GM18502 (cell line): ENCODE measurements at regions not wholly inside any gene's neighbourhood (a gene's known extent, or its start where the extent isn't known, plus 50 kb on each side); places are given as distances from the start of the nearest gene placed in this dataset.
"Not testable (repeated sequence)": the region's sequence is repeated elsewhere in the genome, so short reads cannot be mapped to it uniquely, and the experiment has no call there.

ENCODE experiments used
- ATAC-seq: cut with Tn5 transposase; IDR thresholded peaks from one replicate; pipeline ENCODE4 v1.9.1; 2021; ENCODE audit warnings: mild to moderate bottlenecking; ENCODE audit not compliant: unreplicated experiment, poor library complexity

DNA sequence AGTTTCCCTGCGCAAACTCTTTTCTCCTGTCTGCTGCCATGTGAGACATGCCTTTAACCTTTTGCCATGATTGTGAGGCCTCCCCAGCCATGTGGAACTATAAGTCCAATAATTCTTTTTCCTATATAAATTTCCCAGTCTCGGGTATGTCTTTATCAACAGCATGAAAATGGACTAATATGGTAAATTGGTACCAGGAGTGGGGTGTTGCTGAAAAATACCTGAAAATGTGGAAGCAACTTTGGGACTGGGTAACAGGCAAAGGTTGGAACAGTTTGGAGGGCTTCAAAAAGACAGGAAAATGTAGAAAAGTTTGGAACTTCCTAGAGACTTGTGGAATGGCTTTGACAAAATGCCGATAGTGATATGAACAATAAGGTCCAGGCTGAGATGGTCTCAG is 578.9 kb upstream of the CYLC2 start:
- ATAC-seq, result not testable (repeated sequence)

DNA sequence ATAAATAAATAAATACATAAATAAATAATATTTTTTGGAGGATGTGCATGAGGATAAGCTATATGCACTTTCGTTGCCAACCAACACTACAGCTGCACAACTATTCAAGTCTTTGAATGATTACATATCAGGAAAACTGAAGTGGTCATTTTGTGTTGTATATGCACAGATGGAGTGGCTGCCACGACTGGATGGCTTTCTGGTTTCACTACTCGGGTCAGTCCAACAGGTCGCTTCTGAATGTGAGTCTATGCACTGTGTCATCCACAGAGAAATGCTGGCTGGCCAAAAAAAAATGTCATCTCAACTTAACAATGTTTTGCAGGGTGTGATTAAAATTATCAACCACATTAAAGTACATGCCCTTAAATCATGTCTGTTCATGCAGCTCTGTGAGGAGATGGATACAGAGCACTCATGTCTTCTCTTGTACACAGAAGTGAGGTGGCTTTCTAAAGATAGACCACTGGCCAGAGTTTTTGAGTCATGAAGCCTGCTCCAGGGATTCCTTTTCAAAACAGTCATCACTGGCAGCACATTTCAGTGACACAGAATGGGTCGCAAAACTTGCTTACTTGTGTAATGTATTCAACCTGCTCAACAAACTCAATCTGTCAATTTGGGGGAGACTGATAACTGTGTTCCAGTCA is 589.8 kb upstream of the CYLC2 start:
- ATAC-seq, result no peak

DNA sequence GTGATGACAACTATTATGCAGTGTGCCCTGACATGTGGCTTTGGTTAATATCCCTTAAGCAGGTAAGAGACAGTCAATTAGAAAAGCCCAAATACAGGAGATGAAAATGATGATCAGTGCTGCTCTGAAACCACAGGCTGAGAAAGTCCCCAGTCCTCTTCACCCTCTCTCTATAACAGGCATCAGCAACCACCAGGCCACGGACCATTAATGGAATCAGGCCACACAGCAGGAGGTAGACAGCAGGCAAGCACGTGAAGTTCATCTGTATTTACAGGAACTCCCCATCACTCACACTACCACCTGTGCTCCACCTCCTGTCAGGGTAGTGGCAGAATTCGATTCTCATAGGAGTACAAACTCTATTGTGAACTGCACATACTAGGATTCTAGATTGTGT is 591.6 kb upstream of the CYLC2 start:
- ATAC-seq, result no peak

DNA sequence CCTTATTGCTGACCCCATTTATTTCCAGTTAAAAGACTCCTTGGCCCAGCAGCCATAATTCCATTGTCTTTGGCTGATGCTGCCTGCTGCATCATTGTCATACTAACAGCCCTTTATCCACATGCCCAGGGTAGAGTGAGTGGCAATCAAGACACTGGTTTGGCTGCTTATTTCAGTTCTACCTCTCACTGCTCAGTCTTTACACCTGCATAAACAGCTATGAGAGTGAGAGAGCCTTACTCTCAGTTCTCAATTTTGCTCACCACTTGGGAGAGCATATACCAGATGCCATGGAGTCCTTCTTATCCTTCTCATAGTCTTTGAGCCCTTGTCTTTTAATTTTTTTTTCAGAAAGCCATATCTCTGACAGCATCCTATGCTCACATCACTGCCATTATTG is 596.9 kb upstream of the CYLC2 start:
- ATAC-seq, result no peak

DNA sequence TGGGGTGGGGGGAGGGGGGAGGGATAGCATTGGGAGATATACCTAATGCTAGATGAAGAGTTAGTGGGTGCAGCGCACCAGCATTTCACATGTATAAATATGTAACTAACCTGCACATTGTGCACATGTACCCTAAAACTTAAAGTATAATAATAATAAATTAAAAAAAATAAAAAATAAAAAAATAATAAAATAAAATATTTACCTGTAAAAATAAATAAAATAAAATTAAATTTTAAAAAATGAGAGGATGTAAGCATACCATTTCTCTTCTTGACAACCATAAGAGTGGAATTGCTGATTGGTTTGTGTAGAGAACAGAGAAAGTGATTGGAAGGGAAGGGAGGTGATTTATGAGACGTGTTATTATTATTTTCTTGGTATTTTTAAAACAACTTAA is 609.5 kb upstream of the CYLC2 start:
- not testable (repeated sequence) for ATAC-seq

DNA sequence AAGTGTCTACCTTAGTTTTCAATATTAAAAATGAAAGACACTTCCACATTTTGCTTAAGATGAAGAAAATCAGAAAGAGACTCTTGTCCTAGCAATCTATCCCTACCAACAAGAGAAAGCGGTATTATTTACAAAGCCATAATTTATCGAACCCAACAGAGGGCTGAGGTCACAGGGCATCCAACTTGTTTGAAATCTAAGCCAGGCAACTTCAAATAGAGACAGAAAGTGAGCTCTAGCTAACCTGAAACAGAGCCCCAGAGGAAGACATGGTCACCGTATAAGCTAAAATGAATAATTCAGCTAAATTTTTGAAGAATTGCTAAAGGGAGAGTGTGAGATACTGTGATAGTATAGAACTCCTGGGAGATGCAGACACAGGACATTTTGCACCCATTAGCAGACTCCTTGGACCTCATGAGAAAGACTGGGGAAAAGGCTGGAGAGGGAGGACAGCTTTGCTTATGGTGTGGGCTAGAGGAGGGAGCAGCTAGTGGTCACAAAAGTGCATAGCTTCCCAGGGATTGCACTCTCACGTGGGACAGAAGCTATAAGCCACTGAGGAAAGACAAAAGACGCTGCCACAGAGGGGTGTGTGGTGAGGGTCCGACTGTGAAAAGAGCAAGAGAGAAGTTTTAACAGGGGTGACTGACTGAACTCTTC is 624.2 kb upstream of the GRIN3A start:
- ATAC-seq, result no peak

DNA sequence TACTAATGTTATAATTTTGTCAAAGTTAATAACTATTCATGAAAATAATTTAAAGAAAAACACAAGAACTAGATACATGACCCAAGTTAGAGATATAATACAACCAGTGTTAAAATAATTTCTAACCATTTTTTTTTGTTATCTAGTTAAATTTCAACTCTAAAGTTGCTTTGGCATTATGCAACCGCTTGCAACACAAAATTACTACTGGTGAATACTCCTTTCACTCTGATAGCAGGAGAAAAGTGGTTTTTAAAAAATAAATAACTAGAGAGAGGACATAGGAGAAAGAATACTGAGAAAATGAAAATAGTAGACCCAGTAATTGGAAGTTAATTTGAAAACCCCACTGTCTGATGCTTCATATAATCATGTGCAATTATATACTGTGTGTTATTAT is 622.4 kb upstream of the GRIN3A start:
- ATAC-seq, result no peak

DNA sequence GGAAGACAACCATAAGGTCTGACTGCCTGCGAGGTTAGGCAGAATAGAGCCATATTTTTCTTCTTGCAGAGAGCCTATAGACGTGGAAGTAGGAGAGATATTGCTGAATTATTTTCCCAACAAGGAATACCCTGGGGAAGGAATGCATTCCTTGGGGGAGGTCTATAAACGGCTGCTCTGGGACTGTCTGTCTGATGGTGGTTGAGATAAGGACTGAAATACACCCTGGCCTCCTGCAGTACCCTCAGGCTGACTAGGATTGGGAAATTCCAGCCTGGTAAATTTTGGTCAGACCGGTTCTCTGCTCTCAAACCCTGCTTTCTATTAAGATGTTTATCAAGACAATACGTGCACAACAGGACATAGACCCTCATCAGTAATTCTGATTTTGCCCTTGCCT is 617.5 kb upstream of the GRIN3A start:
- no peak for ATAC-seq

DNA sequence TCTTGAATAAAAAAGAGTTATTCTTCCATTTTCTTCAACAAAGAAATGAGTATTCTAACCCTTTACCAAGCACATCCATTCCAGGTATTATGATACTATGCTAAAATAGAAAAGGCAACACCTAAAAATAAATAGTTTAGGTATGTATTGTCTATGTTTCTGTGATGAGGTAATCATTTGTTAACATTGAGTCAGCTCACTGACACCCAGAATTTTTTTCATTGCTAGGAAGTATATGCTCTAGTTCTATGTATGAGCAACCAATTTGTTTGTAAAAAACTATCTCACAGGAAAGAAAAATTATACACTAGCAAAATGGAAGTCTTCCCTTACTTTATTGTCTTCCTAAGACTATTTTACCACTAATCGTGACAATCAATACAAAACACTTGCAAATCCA is 615.6 kb upstream of the GRIN3A start:
- no peak for ATAC-seq

DNA sequence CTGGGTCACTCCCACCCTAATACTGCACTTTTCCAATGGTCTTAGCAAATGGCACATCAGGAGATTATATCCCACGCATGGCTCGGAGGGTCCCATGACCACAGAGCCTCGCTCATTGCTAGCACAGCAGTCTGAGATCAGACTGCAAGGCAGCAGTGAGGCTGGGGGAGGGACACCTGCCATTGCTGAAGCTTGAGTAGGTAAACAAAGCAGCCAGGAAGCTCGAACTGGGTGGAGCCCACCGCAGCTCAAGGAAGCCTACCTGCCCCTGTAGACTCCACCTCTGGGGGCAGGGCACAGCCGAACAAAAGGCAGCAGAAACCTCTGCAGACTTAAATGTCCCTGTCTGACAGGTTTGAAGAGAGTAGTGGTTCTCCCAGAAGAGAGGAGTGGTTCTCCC is 599.0 kb upstream of the GRIN3A start:
- not testable (repeated sequence) for ATAC-seq

DNA sequence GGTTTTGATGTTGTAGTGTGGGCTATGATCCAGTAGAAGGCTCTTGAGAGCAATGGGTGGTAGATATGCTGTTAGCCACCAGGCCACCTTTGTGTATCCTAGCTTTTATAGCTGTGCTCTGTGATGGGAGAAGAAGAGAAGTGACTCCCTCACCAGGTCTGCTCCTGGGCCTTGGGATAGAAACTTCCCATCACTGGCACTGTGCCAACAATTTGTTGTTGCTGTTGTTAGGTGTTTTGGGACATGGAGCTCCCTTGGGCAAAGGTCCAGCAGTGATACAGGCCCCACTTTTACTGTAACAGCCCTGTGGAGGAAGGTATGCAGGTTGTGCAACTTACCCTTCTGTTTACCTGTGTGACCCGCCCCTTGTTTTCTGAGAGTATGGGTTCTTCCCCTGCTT is 570.9 kb upstream of the GRIN3A start:
- no peak for ATAC-seq

DNA sequence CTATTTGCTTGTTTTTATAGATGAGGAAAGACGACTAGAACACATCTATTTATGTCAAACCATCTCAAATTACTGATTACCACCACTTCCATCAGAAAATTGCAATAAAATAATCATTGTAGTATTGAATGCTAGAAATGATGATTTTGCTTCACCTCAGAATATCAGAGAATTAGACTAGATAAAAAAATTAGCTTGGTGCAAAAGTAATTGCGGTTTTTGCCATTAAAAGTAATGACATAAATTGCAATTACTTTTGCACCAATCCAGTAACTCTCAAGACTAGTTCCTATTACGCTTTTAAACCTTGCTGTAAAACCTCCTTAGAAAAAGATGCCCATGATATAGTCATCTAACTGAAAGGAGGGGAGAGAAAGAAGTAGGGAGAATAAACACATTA is 556.7 kb upstream of the GRIN3A start:
- no peak for ATAC-seq

DNA sequence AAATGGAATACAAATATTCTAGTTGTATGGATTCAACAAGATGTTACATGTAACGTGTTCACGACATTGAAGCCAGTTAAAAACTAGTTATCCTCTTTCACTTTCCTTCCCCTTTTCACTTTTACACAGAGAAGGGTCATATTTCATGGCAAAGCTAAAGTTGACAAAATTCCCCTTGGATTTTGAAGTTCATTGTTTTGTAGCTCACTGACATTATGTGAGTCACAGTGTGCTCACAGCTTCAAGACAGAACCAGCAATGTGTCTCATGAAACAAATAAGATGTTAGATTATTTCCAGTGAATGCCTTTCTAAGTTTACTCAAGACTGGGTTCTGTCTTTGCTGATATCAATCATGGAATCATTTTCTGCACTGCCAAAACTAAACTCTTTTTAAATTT is 535.5 kb upstream of the GRIN3A start:
- no peak for ATAC-seq

DNA sequence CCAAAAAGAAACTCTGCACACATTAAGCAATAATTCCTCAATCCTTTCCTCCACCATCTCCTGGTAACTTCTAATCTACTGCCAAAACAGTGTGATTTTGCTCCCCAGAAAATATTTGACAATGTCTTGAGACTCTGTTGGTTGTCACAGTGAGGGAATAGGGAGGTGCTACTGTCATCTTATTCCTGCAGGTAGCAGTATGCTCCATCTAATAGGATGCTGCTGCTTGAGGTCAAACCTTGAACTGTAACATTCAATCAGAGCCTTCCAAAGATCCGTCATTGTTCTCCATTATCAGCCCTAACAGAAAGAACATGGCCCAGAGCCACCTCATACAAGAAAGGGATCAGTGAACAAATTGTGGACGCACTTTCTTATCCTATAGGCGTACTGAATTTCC is 514.7 kb upstream of the GRIN3A start:
- ATAC-seq, result no peak

DNA sequence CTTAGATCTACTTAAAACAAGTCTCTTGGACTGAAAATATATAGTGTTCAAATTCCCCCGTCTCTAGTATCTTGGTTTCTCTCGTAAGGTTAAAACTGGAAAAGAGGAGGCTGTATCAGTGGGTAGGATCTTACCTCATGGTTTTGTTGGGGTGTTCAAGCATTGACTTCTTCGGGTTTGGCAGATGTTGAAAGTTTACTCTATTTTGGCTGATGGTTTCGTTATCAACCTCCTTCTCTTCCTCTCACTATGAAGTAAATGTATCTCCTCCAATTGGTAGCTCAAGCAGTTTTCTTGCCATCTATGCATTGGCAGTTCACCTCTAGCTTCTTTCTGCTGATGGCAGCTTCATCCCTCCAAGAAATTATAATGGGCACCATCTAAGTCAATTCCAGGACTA is 506.5 kb upstream of the GRIN3A start:
- no peak for ATAC-seq

DNA sequence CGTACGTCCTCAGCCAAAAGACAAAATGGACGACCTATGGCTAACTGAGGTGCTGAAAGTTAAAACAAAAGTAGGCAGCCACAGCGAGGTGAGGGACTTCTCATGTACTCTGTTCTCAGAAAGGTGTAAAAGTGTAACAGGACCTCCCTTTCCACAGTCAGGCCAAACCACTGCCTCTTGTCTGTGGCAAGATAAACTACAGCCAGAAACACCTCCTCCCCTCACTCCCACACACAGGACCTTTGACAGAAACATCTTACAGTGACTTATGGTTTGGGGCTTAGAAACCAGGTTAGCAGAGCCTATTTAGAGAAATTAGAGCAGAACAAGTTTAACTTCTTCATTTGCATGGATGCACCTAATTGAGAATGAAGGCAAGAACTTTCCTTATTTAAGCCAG is 499.1 kb upstream of the GRIN3A start:
- ATAC-seq, result no peak

DNA sequence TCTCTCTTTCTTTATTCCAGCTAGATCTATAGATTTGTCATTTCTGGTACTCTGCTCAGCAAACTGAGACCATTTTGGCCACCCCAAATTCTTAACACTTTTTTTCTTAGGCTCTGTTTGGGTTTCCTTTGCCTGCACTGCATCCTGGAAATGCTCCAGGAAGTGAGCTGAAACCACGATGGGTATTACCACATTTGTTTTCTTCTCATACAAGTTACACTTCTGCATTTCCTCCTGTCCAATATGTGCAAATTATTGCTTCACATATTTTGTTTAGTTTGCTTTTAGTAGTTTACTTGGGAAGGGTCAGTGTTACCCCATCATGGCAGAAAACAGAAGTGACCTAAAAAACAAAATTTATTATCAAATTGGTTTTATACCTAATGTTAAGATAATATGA is 498.6 kb upstream of the GRIN3A start:
- ATAC-seq, result no peak

DNA sequence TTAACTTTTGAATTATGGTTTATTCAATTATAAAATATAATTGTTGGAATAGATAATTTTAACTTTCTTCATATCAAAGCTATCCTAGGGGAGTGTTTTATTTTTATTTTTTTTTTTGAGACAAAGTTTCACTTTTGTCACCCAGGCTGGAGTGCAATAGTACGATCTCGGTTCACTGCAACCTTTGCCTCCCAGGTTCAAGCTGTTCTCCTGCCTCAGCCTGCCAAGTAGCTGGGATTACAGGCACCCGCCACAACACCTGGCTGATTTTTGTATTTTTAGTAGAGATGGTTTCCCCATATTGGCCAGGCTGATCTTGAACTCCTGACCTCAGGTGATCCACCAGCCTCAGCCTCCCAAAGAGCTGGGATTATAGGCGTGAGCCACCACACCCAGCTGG is 489.0 kb upstream of the GRIN3A start:
- not testable (repeated sequence) for ATAC-seq

DNA sequence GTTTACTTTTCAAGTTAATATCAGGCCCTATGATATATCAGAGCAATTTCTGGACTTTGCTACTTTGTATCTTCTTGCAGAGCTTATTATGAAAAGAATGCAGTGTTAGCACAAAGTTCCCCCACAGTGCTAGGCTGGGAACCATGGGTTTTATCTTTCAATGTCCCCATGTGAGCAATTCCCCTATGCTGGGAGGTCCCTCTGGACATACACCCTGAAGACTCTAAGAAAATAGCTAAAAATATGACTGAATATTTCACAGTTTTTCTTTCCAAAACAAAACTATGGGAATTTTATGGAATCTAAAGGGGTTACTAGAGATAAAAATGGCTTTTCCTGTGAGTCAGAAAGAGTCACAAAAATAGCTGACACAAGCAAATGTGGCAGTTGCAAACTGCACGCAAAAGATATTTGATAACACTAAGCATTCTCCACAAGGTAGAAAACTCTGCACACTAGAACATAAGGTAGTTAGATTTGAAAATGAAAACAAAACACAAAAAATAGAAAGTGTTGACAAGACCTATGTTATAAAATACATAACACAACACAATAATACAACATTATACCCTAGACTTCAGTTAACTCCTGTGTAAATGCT is 487.5 kb upstream of the GRIN3A start:
- ATAC-seq, result no peak

DNA sequence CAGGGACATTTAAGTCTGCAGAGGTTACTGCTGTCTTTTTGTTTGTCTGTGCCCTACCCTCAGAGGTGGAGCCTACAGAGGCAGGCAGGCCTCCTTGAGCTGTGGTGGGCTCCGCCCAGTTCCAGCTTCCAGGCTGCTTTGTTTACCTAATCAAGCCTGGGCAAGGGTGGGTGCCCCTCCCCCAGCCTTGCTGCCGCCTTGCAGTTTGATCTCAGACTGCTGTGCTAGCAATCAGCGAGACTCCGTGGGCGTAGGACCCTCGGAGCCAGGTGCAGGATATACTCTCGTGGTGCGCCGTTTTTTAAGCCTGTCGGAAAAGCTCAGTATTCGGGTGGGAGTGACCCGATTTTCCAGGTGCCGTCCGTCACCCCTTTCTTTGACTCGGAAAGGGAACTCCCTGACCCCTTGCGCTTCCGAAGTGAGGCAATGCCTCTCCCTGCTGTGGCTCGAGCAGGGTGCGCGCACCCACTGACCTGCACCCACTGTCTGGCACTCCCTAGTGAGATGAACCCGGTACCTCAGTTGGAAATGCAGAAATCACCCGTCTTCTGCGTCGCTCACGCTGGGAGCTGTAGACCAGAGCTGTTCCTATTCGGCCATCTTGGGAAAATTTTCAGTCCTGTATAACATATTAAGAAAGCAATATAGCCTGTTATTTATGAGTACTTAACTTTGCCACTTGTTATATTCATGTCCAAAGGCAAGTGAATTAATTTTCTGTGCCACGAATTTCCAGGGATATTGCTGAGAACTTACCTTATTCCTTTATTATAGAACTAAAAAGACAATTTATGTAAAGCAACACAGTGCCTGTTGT is 485.1 kb upstream of the GRIN3A start:
- not testable (repeated sequence) for ATAC-seq

DNA sequence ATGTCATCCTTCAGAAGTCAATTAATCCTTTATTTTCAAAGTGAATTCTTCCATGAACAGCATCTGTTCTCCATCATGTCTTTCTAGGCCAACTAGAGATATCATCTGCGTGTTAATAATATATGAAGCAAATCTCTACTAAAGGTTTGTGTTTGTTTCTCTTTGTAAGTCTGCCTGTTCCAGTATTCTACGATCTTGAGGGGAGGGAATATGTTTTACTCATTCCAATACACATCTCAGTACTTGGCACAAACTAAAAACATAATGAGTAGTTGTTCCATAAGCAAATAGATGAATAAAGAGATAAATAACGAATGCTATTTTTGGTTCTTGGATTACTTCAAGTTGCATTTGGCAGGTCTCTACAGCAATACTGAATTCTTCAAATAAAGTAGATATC is 470.7 kb upstream of the GRIN3A start:
- ATAC-seq, result no peak
